GM18870 (cell line): ENCODE measurements at regions not wholly inside any gene's neighbourhood (a gene's known extent, or its start where the extent isn't known, plus 50 kb on each side); places are given as distances from the start of the nearest gene placed in this dataset.
"Not testable (repeated sequence)": the region's sequence is repeated elsewhere in the genome, so short reads cannot be mapped to it uniquely, and the experiment has no call there.

Source experiments
- ATAC-seq: cut with Tn5 transposase; IDR thresholded peaks from one replicate; pipeline ENCODE4 v1.9.1; 2021; ENCODE audit warnings: moderate library complexity; ENCODE audit not compliant: unreplicated experiment

DNA sequence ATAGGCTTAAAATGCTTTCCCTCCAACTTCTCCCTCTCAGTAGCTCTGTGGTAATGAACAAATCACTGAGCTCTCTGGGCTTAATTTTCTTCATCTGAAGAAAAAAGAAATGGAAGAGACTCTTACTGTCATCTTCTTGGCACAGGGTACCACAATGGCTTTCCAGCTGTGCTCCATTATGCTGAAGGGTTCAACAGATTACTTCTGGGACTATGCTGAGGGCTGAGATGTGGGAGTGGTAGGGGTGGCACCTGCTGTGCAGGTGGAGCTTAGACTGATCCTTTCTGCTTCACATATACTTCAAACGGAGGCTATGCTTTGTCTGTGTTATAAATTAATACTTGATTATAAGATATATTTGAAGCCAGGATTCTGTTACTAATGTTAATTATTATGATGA is 840.2 kb upstream of the C9orf72 start:
- ATAC-seq = no peak

DNA sequence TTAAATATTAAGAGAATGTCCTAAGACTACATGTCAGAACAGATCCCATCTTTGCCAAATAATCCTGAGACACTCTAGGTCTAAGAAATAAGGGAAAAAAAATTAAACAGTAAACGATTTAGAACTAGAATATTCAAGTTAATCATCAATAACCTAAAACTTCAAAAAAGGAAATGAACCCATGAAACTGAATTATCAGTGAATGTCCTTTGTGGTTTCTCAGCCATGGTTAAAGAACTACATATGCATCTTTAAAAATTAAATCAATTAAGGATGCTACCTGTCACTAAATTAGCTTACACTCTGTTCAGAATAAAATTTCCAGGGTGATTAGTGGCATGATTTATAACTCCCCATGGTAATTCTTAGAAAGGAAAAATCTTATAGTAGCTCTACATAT is 850.0 kb upstream of the C9orf72 start:
- no peak for ATAC-seq

DNA sequence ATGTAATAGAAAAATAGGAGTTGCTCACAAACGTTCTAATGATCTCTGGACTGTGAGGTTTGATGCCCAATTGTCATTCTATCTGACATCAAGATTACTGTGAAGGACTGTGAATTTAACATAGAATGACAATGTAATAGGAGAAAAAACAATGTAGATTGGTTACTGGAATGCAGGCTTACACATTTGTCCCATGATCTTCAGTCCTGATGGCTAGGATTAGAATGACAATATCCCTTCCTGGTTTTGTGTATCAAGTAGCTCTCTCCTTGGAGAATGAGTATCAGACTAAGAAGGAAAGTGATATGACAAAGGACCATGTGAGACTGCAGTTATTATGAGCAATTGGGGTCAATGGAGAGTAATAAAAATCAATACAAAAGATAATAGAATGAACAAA is 862.2 kb upstream of the C9orf72 start:
- ATAC-seq = no peak

DNA sequence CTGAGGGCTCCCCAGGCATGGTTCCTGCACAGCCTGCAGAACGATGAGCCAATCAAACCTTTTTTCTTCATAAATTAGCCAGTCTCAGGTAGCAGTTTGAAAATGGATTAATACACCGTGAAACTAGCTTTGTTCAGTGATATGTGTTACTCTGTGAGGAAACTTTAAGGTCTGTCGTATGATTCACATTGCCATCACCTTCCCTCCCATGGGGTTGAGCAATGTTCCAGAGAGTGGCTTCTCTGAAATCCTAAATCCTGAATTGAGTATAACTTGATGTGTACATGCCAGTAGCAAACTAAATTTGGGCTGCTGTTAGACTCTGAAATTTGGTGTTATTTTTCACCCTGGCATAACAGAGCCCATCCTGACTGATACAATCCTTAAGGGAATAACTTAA is 866.4 kb upstream of the C9orf72 start:
- ATAC-seq = no peak

DNA sequence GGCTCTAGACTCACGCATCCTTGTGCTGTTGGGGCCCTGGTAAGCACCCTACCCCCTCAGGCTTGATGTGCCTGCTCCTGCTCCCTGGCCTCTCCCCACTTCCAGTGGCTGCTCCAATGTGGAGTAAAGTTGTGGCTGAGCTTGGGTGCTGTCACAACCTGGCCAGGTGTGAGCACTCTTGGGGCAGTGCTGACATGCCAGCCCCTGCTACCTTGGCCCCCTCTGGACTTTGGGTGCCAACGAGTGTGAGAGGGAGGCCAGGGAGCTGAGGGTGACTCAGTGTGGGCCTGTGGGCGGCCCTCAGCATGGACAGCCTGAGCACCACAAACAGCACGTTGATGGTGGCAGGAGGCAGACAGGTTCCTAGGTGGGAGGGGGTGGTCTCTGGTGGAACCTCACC is 870.2 kb upstream of the C9orf72 start:
- no peak for ATAC-seq

DNA sequence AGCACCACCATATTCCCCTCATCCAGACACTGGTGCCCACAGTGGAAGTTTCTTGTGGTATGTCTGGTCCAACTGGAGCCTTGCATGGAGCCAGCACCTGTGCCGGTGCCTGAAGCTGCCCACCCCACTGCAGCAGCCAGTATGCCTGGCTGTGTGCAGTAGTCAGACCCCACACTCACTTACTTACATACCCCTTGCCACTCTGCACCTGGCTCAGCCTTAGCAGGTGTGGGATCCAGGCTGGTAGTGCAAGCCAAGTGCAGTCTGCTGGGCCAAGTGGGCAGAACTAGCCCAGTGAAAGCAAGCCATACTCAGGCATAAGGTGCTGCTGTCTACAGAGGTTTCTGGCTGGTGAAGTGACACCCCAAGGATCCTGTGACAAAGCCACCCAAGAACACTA is 871.4 kb upstream of the C9orf72 start:
- no peak for ATAC-seq

DNA sequence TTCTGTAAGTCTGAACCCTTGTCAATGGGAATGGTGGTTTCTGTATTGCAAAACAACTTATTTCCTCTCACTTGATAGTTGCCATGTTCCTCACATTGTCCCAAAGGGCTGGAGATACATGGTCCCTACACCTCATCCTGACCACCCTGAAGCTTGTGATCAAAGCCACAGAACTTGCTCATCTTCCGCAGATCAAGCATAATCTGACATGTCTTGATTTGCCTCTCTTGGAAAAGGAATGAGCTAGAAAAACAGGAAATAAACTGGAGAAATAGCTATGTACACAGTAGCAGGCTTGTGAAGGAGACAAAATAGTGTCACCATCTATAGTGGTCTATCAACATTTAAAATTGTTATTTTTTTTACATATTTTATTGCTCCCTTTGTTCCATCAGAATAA is 871.9 kb upstream of the C9orf72 start:
- ATAC-seq = no peak

DNA sequence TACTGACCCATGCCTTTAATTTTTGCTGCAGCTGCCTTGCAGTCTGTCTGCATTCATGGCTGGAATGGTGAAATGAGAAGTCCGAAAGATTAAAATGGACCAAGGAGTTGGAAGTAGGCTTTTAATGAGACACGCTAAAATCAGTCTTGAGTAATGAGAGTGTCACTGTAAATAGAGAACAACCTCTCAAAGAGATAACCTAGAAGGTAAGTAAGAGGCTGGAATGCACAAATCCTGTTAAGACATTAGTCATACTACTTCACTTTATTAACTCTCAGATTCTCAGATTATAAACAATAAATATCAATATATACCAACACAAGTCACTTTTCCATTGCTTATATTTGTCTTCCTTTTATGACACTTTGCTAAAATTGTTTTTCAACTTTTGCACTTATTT is 880.6 kb upstream of the C9orf72 start:
- no peak for ATAC-seq

DNA sequence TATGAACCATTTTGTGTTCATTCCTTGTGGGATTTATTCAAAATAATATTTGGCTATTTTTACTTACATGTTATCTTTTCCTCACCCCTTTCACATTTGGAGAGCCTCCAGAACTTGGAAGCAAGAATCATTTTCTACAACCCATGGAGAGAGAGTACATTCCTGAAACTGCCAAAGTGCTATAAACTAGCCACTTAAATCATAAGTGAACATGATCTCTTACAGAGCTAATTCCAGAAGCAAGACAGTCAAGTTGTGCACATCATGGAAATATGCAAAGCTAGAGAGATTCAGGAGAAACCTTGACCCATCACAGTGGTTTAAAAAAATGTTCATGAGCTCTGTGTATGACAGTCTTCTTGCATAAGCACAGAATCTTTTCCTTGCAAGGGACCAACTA is 883.6 kb upstream of the C9orf72 start:
- ATAC-seq = no peak

DNA sequence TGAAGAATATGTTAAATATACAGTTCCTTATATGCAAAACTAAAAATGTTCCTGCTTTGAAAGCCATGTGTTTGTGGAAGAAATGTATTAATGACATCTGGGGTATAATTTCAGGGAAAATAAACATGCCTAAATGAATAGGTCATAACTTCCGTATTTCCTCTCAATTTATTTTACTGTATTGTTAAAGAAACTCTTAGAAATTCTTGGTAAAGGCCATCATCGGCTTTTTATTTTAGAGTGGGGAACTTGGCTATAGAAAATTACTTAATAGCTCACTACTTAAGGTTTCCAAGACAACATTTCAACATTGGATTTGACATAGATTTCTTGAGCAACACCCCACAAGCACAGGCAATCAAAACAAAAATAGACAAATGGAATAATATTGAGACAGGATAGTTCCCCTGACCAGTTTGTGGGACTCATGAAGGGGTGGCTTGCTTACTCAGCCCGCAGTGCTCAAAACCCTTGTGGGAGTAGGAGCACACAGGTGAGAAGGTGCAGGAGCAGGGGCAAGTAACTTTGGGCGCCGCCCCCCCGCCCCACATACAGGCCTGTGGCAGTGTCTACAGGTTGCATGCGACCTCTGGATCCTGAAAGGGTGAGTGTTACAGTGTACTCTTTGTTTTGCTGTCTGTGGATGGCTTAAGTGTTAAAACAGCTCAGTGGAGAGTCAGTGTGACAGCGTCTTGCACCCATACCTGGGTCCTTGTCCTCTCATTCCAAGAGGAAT is 891.4 kb upstream of the C9orf72 start:
- no peak for ATAC-seq

DNA sequence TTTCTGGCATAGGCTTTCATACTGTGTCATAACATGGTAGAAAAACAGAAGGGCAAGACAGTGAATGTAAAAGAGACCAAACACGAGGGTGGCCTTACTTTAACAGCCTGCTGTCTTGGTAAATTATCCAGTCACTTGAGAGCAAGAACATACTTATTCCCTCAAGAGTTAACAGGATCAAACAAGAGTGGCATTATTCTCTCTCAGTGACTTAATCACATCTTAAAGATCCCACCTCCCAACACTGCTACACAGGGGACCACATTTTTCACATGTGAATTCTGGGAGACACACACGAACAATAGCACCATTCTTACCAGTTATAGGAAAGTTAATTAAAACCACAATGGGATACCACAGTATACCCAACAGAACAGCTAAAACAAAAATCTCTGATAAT is 898.0 kb upstream of the C9orf72 start:
- no peak for ATAC-seq

DNA sequence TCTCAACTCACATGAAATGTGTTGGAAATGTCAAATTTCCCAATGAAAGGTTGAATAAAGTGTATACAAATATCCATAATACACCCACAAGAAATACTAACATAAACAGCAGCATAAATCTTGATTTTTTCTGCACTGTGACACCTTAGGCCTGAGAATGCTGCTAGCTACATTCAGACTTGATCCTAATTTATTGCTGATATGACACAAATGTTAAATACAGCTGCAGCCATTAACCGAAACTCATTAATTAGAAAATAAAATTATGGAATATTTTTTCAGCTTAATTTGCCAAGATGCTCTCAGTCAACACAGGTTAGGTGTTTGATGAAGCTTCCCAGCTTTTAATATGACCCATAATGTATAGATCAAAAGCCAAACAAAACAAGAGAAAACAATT is 914.3 kb upstream of the C9orf72 start:
- no peak for ATAC-seq

DNA sequence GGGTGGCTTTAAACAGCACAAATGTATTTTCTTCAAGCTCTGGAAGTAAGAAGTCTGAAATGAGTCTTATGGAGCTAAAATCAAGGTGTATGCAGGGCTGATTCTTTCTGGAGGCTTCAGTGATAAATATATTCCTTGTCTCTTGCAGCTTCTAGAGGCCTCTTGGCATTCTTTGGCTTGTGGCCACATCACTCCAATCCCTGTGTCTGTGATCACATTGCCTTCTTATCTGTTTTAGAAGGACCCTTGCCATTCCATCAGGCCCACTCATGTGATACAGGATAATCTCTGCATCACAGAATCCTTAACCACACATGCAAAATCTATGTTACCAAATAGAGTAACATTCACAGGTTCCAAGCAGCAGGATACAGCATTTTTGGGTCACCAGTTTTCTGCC is 917.8 kb upstream of the C9orf72 start:
- ATAC-seq = no peak

DNA sequence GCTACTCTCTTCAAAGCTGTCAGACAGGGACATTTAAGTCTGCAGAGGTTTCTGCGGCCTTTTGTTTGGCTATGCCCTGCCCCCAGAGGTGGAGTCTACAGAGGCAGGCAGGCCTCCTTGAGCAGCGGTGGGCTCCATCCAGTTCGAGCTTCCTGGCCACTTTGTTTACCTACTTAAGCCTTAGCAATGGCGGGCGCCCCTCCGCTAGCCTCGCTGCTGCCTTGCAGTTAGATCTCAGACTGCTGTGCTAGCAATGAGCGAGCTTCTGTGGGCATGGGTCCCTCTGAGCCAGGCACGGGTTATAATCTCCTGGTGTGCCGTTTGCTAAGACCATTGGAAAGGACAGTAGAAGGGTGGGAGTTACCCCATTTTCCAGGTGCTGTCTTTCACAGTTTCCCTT is 924.9 kb upstream of the C9orf72 start:
- not testable (repeated sequence) for ATAC-seq

DNA sequence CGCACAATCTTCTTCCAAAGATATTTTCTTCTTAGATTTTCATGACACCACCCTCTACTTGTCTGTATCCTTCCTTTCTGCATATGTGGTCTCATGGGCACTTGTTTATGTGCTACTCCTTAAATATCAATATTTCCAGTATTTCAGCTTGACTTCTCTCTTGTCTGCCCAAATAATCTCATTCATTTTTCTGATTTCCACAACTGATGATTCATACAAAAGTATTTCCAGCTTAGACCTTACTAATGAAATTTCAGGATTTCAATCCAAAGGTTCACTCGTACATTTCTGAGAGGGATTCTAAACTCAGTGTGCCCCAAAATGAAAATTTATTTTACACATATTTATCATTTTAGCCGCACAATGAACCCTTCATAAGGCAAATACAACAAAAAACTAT is 928.9 kb upstream of the C9orf72 start:
- ATAC-seq = no peak

DNA sequence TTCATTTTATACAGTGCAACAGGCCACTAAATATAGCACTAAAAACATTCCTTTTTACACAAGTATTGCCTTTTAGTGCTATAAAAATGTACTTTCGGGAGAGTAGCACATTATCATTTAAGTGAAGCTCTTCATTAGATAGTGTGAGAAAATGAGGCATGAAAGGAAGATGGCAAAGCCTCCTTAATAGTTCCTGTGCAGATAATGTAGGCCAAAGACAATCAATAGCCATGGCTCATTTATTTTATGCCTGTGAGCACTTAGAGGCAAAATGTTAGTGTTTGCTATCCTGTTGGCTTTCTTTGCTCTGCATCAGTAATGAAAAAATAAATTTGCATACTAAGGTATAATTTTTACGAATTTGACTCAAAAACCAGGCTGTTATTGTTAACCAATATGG is 929.5 kb upstream of the C9orf72 start:
- ATAC-seq = no peak

DNA sequence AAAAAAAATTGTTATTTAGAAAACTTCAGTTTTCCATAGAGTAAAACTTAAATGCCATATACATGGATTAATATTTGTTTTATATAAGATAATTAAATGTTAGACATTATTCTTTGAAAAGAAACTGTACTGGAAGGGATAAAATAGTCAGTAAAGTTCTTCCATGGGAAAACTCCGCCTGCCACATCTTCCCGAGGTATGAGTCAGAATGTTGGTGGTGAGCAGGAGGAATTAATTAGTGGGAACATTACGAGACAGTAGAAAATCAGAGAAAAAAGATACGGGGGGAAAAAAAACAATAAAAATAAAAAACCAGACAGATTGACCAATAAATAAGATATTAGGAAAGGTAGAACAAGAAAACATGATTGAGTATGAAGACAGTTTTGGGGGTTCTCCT is 930.3 kb upstream of the C9orf72 start:
- no peak for ATAC-seq

DNA sequence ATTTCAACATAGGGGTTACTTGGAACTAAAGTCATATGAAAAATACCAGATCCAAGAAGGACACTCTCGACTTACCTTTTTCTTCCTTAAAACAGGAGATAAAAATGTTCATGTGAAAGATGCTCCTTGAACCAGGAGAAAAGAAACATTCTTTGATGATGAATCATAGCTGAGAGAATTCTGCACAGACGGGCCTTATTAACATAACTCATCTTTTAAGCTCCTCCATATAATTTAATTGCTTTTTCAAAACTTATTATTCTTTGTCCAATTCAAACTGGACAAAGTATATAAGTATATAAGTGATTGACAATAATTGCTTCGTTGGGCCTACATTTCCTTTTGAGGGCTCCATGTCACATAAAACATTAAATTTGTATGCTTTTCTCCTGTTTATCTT is 945.2 kb upstream of the C9orf72 start:
- ATAC-seq = no peak

DNA sequence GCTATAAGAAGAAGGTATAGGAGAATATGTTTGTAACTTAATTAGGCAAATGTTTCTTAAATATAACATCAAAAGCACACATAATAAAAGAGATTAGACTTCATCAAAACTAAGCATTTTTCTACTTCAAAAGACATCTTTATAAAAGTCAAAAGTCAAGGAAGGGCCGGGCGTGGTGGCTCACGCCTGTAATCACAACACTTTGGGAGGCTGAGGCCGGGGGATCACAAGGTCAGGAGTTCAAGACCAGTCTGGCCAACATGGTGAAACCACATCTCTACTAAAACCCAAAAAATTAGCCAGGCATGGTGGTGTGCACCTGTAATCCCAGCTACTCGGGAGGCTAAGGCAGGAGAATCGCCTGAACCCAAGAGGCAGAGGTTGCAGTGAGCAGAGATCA is 951.0 kb upstream of the C9orf72 start:
- not testable (repeated sequence) for ATAC-seq

DNA sequence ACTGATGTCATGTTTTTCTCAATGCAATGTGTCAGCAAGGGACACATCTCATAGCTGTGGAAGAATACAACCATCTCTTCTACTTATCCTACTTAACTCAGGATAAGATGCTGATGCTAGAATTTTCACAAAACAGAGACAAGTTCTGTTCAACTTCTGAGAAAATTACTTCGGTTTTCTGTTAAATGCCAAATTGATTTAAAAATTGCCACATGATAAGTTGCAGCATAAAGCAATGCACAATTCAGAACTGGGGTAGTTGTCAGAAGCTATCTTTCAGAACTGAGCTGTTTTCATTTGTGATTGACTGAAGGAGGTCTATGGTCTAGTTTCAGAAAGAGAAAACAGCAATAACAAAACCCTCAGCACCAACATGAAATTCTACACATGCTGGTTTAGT is 954.8 kb upstream of the C9orf72 start:
- ATAC-seq = no peak

DNA sequence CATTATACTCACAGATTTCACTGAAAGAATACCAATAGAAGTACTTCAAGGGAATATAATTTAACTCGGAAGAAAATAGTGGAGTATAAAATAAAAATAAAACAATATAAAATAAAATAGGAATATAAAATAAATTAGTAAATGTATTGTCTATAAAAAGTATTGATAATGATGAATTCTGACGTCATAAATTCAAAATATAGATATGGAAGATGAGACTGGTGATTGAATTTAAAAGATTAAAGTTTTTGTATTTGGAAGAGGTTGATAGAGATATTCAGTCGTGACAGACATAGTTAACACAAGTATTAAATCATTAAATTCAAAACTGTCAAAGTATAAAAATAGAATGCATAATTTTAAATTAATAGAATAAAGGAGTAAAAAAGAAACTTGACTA is 964.9 kb upstream of the C9orf72 start:
- ATAC-seq = no peak

DNA sequence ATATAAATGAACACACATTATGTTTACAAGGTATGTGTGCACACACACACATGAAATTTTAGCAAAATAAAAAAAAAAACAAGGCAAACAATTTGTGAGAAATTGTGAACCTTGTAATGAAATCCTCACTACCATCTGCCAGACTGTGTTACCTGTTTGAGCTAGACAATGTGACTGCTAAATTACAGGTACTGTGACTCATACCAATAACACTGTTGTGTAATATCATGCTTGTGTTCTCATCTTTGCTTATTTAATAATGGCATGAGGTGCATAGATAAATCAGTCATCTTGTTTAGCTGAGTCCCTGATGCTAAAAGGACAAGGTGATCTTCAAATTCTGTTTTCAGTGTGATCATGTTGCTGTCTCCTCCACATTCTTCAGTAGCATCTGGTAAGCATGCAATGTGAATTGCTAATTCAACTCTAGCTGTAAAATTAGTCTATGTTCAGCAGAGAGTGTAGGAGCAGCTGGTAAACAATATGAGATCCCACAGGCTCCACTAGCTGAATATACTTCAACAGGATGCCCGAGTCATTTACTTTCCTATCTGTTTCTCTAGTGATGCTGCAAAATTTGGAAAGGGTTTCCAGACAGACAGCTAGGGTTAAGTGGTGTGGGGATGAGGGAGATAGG is 966.3 kb upstream of the C9orf72 start:
- no peak for ATAC-seq

DNA sequence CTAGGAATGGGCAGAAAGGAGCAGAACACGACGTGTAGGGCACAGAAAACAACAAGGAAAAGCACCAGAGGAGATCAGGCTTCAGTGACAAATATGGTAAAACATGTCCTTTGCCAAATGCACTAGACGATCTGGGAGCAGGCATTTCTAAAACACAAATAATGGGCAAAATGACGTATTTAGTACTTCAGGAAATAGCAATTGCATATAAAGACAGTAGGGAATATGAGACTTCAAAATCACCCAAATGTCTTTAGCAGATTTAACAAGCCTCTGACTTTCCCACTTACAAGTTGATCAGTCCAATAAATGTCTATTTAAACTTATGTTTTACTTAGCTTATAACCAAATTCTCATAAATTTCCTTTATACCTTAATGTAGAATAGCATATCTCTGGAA is 969.6 kb upstream of the C9orf72 start:
- no peak for ATAC-seq
